Endothelial cell (in vitro differentiated cells): ENCODE measurements at regions not wholly inside any gene's neighbourhood (a gene's known extent, or its start where the extent isn't known, plus 50 kb on each side); places are given as distances from the start of the nearest gene placed in this dataset.
"Not testable (repeated sequence)": the region's sequence is repeated elsewhere in the genome, so short reads cannot be mapped to it uniquely, and the experiment has no call there.

Experiments used
- DNase-seq: peaks from one replicate; pipeline ENCODE4 v3.0.0; 2021; ENCODE audit warnings: low spot score
- H3K27ac Mint-ChIP-seq: one replicate; pipeline ENCODE4 v1.8.0; 2021; ENCODE audit warnings: mixed read lengths, inconsistent platforms; ENCODE audit not compliant: unreplicated experiment
- H3K27me3 Mint-ChIP-seq: one replicate; pipeline ENCODE4 v1.8.0; 2021; ENCODE audit warnings: mild to moderate bottlenecking, moderate library complexity, mixed read lengths, inconsistent platforms; ENCODE audit not compliant: unreplicated experiment
- H3K36me3 Mint-ChIP-seq: one replicate; pipeline ENCODE4 v1.8.0; 2021; ENCODE audit warnings: mild to moderate bottlenecking, low read depth, mixed read lengths, inconsistent platforms; ENCODE audit not compliant: unreplicated experiment
- H3K4me1 Mint-ChIP-seq: one replicate; pipeline ENCODE4 v1.8.0; 2021; ENCODE audit warnings: mild to moderate bottlenecking, mixed read lengths, inconsistent platforms; ENCODE audit not compliant: unreplicated experiment
- H3K4me3 Mint-ChIP-seq: one replicate; pipeline ENCODE4 v1.8.0; 2021; ENCODE audit warnings: mild to moderate bottlenecking, mixed read lengths, inconsistent platforms; ENCODE audit not compliant: unreplicated experiment
- H3K9me3 Mint-ChIP-seq: one replicate; pipeline ENCODE4 v1.8.0; 2021; ENCODE audit warnings: mixed read lengths, inconsistent platforms; ENCODE audit not compliant: unreplicated experiment
- TF ChIP-seq, protein P1 (sequence below): fragments of 200-600 bp; sonication (generic); IDR thresholded peaks from one replicate; pipeline ENCODE4 v1.5.0; 2021; ENCODE audit warnings: antibody characterized with exemption; ENCODE audit not compliant: unreplicated experiment

- H3K36me3 Mint-ChIP-seq = no peaks in the 10 kb centered on the region
- no peak overlapping the region for H3K4me3 Mint-ChIP-seq
- no peak for DNase-seq
- H3K9me3 Mint-ChIP-seq = no peaks in the 10 kb centered on the region
- no peaks in the 10 kb centered on the region for H3K27me3 Mint-ChIP-seq
- no peaks in the 10 kb centered on the region for H3K4me1 Mint-ChIP-seq
- TF ChIP-seq, protein P1, sequence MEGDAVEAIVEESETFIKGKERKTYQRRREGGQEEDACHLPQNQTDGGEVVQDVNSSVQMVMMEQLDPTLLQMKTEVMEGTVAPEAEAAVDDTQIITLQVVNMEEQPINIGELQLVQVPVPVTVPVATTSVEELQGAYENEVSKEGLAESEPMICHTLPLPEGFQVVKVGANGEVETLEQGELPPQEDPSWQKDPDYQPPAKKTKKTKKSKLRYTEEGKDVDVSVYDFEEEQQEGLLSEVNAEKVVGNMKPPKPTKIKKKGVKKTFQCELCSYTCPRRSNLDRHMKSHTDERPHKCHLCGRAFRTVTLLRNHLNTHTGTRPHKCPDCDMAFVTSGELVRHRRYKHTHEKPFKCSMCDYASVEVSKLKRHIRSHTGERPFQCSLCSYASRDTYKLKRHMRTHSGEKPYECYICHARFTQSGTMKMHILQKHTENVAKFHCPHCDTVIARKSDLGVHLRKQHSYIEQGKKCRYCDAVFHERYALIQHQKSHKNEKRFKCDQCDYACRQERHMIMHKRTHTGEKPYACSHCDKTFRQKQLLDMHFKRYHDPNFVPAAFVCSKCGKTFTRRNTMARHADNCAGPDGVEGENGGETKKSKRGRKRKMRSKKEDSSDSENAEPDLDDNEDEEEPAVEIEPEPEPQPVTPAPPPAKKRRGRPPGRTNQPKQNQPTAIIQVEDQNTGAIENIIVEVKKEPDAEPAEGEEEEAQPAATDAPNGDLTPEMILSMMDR = no peak
- H3K27ac Mint-ChIP-seq = no peak overlapping the region
These were observed 431.6 kb downstream of the ICE1 start for GRCh38 chr5:5854087-5854486.

- no peaks in the 10 kb centered on the region for H3K9me3 Mint-ChIP-seq
- no peaks in the 10 kb centered on the region for H3K4me1 Mint-ChIP-seq
- TF ChIP-seq, protein P1 = no peak
- peaks cover 2% of the 10 kb centered on the region for H3K27me3 Mint-ChIP-seq
- no peak for DNase-seq
- H3K4me3 Mint-ChIP-seq = no peak overlapping the region
- no peak overlapping the region for H3K27ac Mint-ChIP-seq
- H3K36me3 Mint-ChIP-seq = no peaks in the 10 kb centered on the region
These were observed 416.0 kb downstream of the ICE1 start for GRCh38 chr5:5838493-5838892.

DNA sequence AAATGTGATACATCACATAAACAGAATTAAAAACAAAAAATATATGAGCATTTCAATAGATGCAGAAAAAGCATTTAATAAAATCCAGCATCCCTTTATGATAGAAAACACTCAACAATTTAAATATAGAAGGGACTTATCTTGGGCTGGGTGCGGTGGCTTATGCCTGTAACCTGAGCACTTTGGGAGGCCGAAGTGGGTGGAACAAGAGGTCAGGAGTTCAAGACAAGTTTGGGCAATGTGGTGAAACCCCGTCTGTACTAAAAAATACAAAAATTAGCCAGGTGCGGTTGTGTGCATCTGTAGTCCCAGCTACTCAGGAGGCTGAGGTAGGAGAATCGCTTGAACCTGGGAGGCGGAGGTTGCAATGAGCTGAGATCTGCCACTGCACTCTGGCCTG is 409.1 kb downstream of the ICE1 start:
- H3K27ac Mint-ChIP-seq, H3K9me3 Mint-ChIP-seq, H3K36me3 Mint-ChIP-seq, H3K4me1 Mint-ChIP-seq, H3K27me3 Mint-ChIP-seq, DNase-seq, H3K4me3 Mint-ChIP-seq: not testable (repeated sequence)

DNA sequence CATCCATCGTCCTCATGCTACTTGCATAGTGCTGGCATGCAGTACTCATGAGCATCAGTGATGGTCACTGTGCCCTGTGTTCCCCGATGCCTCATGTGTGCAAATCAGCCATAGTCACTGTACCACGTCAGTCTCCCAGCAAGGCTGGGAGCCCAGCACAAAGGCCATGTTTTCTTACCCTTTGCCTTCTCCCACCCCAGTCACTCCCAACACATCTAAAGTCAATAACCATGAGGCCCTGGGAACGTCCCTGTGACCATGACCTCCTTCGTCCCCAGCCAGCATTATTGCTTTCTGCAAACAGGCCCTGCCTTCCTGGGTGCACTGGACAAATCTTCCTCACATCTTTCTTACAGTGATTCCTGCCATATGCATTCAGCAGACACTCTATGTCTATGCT is 406.1 kb downstream of the ICE1 start:
- H3K27ac Mint-ChIP-seq = no peak overlapping the region
- no peaks in the 10 kb centered on the region for H3K36me3 Mint-ChIP-seq
- no peaks in the 10 kb centered on the region for H3K4me1 Mint-ChIP-seq
- DNase-seq = no peak
- H3K9me3 Mint-ChIP-seq = no peaks in the 10 kb centered on the region
- no peak overlapping the region for H3K4me3 Mint-ChIP-seq
- H3K27me3 Mint-ChIP-seq = peaks cover 4% of the 10 kb centered on the region
- TF ChIP-seq, protein P1 = no peak

GRCh38 chr5:5826911-5827310 is 404.4 kb downstream of the ICE1 start:
- no peak for DNase-seq
- Mint-ChIP-seq H3K27me3 (peaks cover 2% of the 10 kb centered on the region), H3K4me3 (no peak overlapping the region), H3K36me3 (no peaks in the 10 kb centered on the region), H3K4me1 (no peaks in the 10 kb centered on the region), H3K27ac (no peak overlapping the region), H3K9me3 (no peaks in the 10 kb centered on the region)
- TF ChIP-seq, protein P1 = no peak
